ENCODE measurements at regions not wholly inside any gene's neighbourhood (a gene's known extent, or its start where the extent isn't known, plus 50 kb on each side); places are given as distances from the start of the nearest gene placed in this dataset.

- no peak for TF ChIP-seq SPI1 (IDR thresholded peaks at IDR 0.05; ENCODE audit: borderline replicate concordance, low read depth)
- TF ChIP-seq REST (IDR thresholded peaks at IDR 0.05; ENCODE audit: insufficient replicate concordance, low read depth): no peak
- TF ChIP-seq GABPA (IDR thresholded peaks at IDR 0.05; ENCODE audit: low read depth): no peak
- TF ChIP-seq CTCF (IDR thresholded peaks at IDR 0.05; ENCODE audit: insufficient read depth, low read length): no peak
- no peak for TF ChIP-seq POLR2AphosphoS5 (IDR thresholded peaks at IDR 0.05; ENCODE audit: low read depth)
- Histone ChIP-seq H3K4me3 (replicated peaks; ENCODE audit: insufficient read depth, low read length) (no peak overlapping the region), H3K27me3 (ENCODE audit: insufficient read depth, poor library complexity, severe bottlenecking) (no peaks in the 10 kb centered on the region), H3K27ac (replicated peaks) (no peak overlapping the region)
- no peak for DNase-seq (ENCODE audit: low read depth in 1 of 2, low spot score in 1 of 2)
These were observed 420.8 kb downstream of the TBC1D32 start for GRCh38 chr6:120913486-120913885.

- Histone ChIP-seq H3K27ac (replicated peaks) (no peak overlapping the region), H3K27me3 (ENCODE audit: insufficient read depth, poor library complexity, severe bottlenecking) (no peaks in the 10 kb centered on the region)
These were observed 425.5 kb downstream of the TBC1D32 start for GRCh38 chr6:120908767-120909166.

GRCh38 chr6:120903836-120904235, 430.4 kb downstream of the TBC1D32 start:
- no peak overlapping the region for H3K4me3 ChIP-seq (replicated peaks; ENCODE audit: insufficient read depth, low read length)
- no peak overlapping the region for H3K27ac ChIP-seq (replicated peaks)
- DNase-seq (ENCODE audit: low read depth in 1 of 2, low spot score in 1 of 2): no peak
- no peaks in the 10 kb centered on the region for H3K27me3 ChIP-seq (ENCODE audit: insufficient read depth, poor library complexity, severe bottlenecking)
- TF ChIP-seq POLR2AphosphoS5 (IDR thresholded peaks at IDR 0.05; ENCODE audit: low read depth) (no peak), REST (IDR thresholded peaks at IDR 0.05; ENCODE audit: insufficient replicate concordance, low read depth) (no peak), SPI1 (IDR thresholded peaks at IDR 0.05; ENCODE audit: borderline replicate concordance, low read depth) (no peak), CTCF (IDR thresholded peaks at IDR 0.05; ENCODE audit: insufficient read depth, low read length) (no peak), GABPA (IDR thresholded peaks at IDR 0.05; ENCODE audit: low read depth) (no peak)

More at GRCh38 chr6:120908767-120909166, 425.5 kb downstream of the TBC1D32 start:
- TF ChIP-seq GABPA (IDR thresholded peaks at IDR 0.05; ENCODE audit: low read depth) (no peak), REST (IDR thresholded peaks at IDR 0.05; ENCODE audit: insufficient replicate concordance, low read depth) (no peak), SPI1 (IDR thresholded peaks at IDR 0.05; ENCODE audit: borderline replicate concordance, low read depth) (no peak)
- DNase-seq (ENCODE audit: low read depth in 1 of 2, low spot score in 1 of 2): no peak
- H3K4me3 ChIP-seq (replicated peaks; ENCODE audit: insufficient read depth, low read length): no peak overlapping the region

Data from HL-60 (cell line).